K562 (cell line): ENCODE measurements at regions not wholly inside any gene's neighbourhood (a gene's known extent, or its start where the extent isn't known, plus 50 kb on each side); places are given as distances from the start of the nearest gene placed in this dataset.

ENCODE experiments used
- ATAC-seq: fragments of 200-7000 bp; cut with Tn5 transposase; 3 replicates; pipeline ENCODE4 v1.9.1; 2020; ENCODE audit warnings: moderate library complexity
- BruUV-seq: library from RNA; stranded (reverse); fragments of 400-500 nt; replicated peaks from 2 replicates; lab custom pipeline; 2021; lab: Mats Ljungman, UMichigan
- CTCF ChIA-PET: fragments of 300-600 bp; formaldehyde crosslinking; extraction: SDS; loops from one replicate; lab custom pipeline; 2021; ENCODE audit warnings: low intra/inter-chr PET ratio; lab: Yijun Ruan, JAX
- POLR2A ChIA-PET: fragments of 300-600, 350-650 bp; sonication (Branson Sonifier 250); formaldehyde crosslinking; extraction: SDS; loops from one replicate; lab custom pipeline; 2021; ENCODE audit warnings: antibody characterized with exemption, inconsistent platforms; lab: Yijun Ruan, JAX
- DNase-seq, 4 experiments: peaks; one replicate each; pipeline versions ENCODE4 v3.0.0 to v3.0.0-alpha.2; 2011 to 2018; ENCODE audit warnings: low spot score in 3 of 4, mixed read lengths in 3 of 4; ENCODE audit errors: extremely low read depth in 1 of 4
- FAIRE-seq: peaks from 2 replicates; lab custom pipeline; 2011; peaks lifted over from hg19 to GRCh38; lab: Jason Lieb, UNC
- H2AFZ ChIP-seq: 2 replicates; pipeline ENCODE4 v1.6.0; 2011; ENCODE audit warnings: low read depth, low read length, control low read depth, inconsistent platforms
- H3K27ac ChIP-seq: fragments of 200-600 bp; 3 replicates; pipeline ENCODE4 v1.8.0; 2011; ENCODE audit warnings: low read depth, mild to moderate bottlenecking, control low read depth, inconsistent platforms, low read length, moderate library complexity, mixed read lengths; ENCODE audit errors: extremely low read depth
- H3K27me3 ChIP-seq, 2 experiments: fragments of 300-600 bp in 1 of 2; 2 replicates in 1 of 2; 3 replicates in 1 of 2; pipeline versions ENCODE4 v1.6.0 to v1.8.0; 2011; ENCODE audit warnings: inconsistent platforms in 2 of 2, low read length in 2 of 2, mild to moderate bottlenecking in 1 of 2, mixed read lengths in 1 of 2, moderate library complexity in 1 of 2; ENCODE audit not compliant: control insufficient read depth in 2 of 2, insufficient read depth in 2 of 2
- H3K36me3 ChIP-seq: fragments of 300-600 bp; 3 replicates; pipeline ENCODE4 v1.8.0; 2011; ENCODE audit warnings: mild to moderate bottlenecking, low read length, inconsistent platforms; ENCODE audit not compliant: control insufficient read depth, insufficient read depth
- H3K4me1 ChIP-seq, 2 experiments: fragments of 200-600 bp in 1 of 2; replicated peaks in 1 of 2; 2 replicates in 1 of 2; 3 replicates in 1 of 2; pipeline versions ENCODE4 v1.5.1 to v1.8.0; 2011; ENCODE audit warnings: inconsistent platforms in 2 of 2, low read length in 2 of 2, mild to moderate bottlenecking in 1 of 2, mixed read lengths in 1 of 2, moderate library complexity in 1 of 2; ENCODE audit not compliant: control insufficient read depth in 2 of 2, insufficient read depth in 2 of 2
- H3K4me2 ChIP-seq: 2 replicates; pipeline ENCODE4 v1.6.1; 2011; ENCODE audit warnings: low read length, control low read depth, inconsistent platforms, mixed read lengths; ENCODE audit not compliant: insufficient read depth
- H3K4me3 ChIP-seq: fragments of 200-600 bp; sonication (generic), shearing (Covaris generic); 2 replicates; pipeline ENCODE4 v1.5.1; 2016; ENCODE audit warnings: control low read depth, inconsistent platforms
- H3K79me2 ChIP-seq: fragments of 200-600 bp; 3 replicates; pipeline ENCODE4 v1.8.0; 2011; ENCODE audit warnings: low read length, inconsistent platforms; ENCODE audit not compliant: control insufficient read depth, insufficient read depth
- H3K9ac ChIP-seq, 2 experiments: 2 replicates each; pipeline versions ENCODE4 v1.6.0 to v1.6.1; 2011; ENCODE audit warnings: low read depth in 2 of 2, low read length in 2 of 2, control low read depth in 1 of 2, inconsistent platforms in 1 of 2, mild to moderate bottlenecking in 1 of 2, mixed read lengths in 1 of 2; ENCODE audit not compliant: insufficient read depth in 1 of 2
- H3K9me1 ChIP-seq: one replicate; pipeline ENCODE4 v1.6.0; 2011; ENCODE audit warnings: inconsistent platforms, mild to moderate bottlenecking, low read length, moderate library complexity; ENCODE audit not compliant: control insufficient read depth, insufficient read depth
- H3K9me3 ChIP-seq: replicated peaks from 2 replicates; pipeline ENCODE4 v1.5.1; 2011; ENCODE audit warnings: low read depth, low read length, inconsistent platforms; ENCODE audit not compliant: control insufficient read depth, insufficient read depth
- H4K20me1 ChIP-seq: replicated peaks from 2 replicates; pipeline ENCODE4 v1.6.1; 2011; ENCODE audit warnings: low read length, inconsistent platforms, mixed read lengths; ENCODE audit not compliant: control insufficient read depth, insufficient read depth
- BHLHE40 ChIP-seq: IDR thresholded peaks from 2 replicates; pipeline ENCODE4 v1.6.1; 2011; ENCODE audit warnings: low read length, improper control_type of control experiment
- CTBP1 ChIP-seq: fragments of 450-650 bp; IDR thresholded peaks from 2 replicates; pipeline ENCODE4 v1.6.1; 2016; ENCODE audit warnings: borderline replicate concordance
- GABPB1 ChIP-seq: sonication (generic); formaldehyde crosslinking; IDR thresholded peaks from 2 replicates; pipeline ENCODE4 v1.8.0; 2022; ENCODE audit warnings: mild to moderate bottlenecking, missing genetic modification reagents
- HDAC1 ChIP-seq, 2 experiments: fragments of 450-650 bp; IDR thresholded peaks; 2 replicates each; pipeline ENCODE4 v1.6.1; 2016 to 2017; ENCODE audit warnings: inconsistent platforms in 1 of 2, mild to moderate bottlenecking in 1 of 2, moderate library complexity in 1 of 2
- HSF4 ChIP-seq: fragments of 250-450 bp; sonication (Bioruptor Pico); IDR thresholded peaks from 2 replicates; pipeline ENCODE4 v2.1.2; 2022; ENCODE audit warnings: mild to moderate bottlenecking, moderate library complexity, borderline replicate concordance
- L3MBTL2 ChIP-seq: fragments of 450-650 bp; IDR thresholded peaks from 2 replicates; pipeline ENCODE4 v1.6.1; 2016; ENCODE audit warnings: mild to moderate bottlenecking, moderate library complexity
- NCOA4 ChIP-seq: fragments of 450-650 bp; IDR thresholded peaks from 2 replicates; pipeline ENCODE4 v1.6.1; 2018; ENCODE audit warnings: mild to moderate bottlenecking; ENCODE audit not compliant: partially characterized antibody
- REST ChIP-seq, 2 experiments: fragments of 450-650 bp; formaldehyde crosslinking in 1 of 2; IDR thresholded peaks; 2 replicates each; pipeline versions ENCODE4 v1.4.0 to v1.6.1; 2014 to 2020; ENCODE audit warnings: mild to moderate bottlenecking in 2 of 2, borderline replicate concordance in 1 of 2, low read depth in 1 of 2
- SMC3 ChIP-seq: conservative IDR thresholded peaks from 2 replicates; pipeline ENCODE4 v1.6.1; 2011; ENCODE audit warnings: low read depth, low read length, improper control_type of control experiment; ENCODE audit not compliant: insufficient read depth
- STAT5B ChIP-seq: fragments of 250-450 bp; sonication (Bioruptor Pico); IDR thresholded peaks from 2 replicates; pipeline ENCODE4 v1.8.0; 2021; ENCODE audit warnings: mild to moderate bottlenecking, inconsistent platforms
- TCF7L2 ChIP-seq: fragments of 150-350 bp; IDR thresholded peaks from 2 replicates; pipeline ENCODE4 v1.6.1; 2016; ENCODE audit warnings: low read depth, mild to moderate bottlenecking, low read length, moderate library complexity
- ZNF217 ChIP-seq: sonication (generic); formaldehyde crosslinking; IDR thresholded peaks from 2 replicates; pipeline ENCODE4 v1.8.0; 2022; ENCODE audit warnings: mild to moderate bottlenecking, missing genetic modification reagents
- ZNF280B ChIP-seq: fragments of 250-450 bp; sonication (Bioruptor Pico); IDR thresholded peaks from 2 replicates; pipeline ENCODE4 v1.5.1; 2021; ENCODE audit warnings: mild to moderate bottlenecking
- WGBS: fragments of 100-300 bp; shearing (Covaris generic); methylation state at CpG from one replicate; pipeline ENCODE4 v1.1.6; 2016; ENCODE audit warnings: low coverage, mixed read lengths; ENCODE audit not compliant: insufficient coverage; ENCODE audit errors: missing lambda C conversion rate; 5-methylcytosine and 5-hydroxymethylcytosine counted together
- in situ Hi-C: fragments of 300-500 bp; cut with MboI; formaldehyde crosslinking; loops from 4 replicates; pipeline ENCODE4 v1.15.0; 2018; ENCODE audit warnings: inconsistent platforms, mixed read lengths
- intact Hi-C: fragments of 100-400 bp; cut with micrococcal nuclease; formaldehyde crosslinking; loops from 2 replicates; pipeline ENCODE4 v1.14.2; 2022

GRCh38 chr13:73943137-73943964 lies 190.9 kb downstream of the KLF12 start:
- ChIA-PET POLR2A (no interaction called here), CTCF (no interaction called here)
- no peaks in the 10 kb centered on the region for H3K36me3 ChIP-seq
- H3K4me1 ChIP-seq = no peaks in the 10 kb centered on the region
- FAIRE-seq (no peak), DNase-seq (no peak), ATAC-seq (no peak)
- no peaks in the 10 kb centered on the region for H3K9me3 ChIP-seq
- no TSS peak for BruUV-seq
- H2AFZ ChIP-seq = no peak overlapping the region
- in situ Hi-C loops (no loop called here), intact Hi-C loops (no loop called here)
- WGBS = 0% methylated on average over 4 of the region's 4 CpGs
- no peaks in the 10 kb centered on the region for H3K9me1 ChIP-seq
- no peak overlapping the region for H3K9ac ChIP-seq
- no peaks in the 10 kb centered on the region for H3K79me2 ChIP-seq
- H4K20me1 ChIP-seq = no peaks in the 10 kb centered on the region
- H3K27me3 ChIP-seq = no peaks in the 10 kb centered on the region
- no peak overlapping the region for H3K27ac ChIP-seq
- no peak overlapping the region for H3K4me2 ChIP-seq
- H3K4me3 ChIP-seq = no peak overlapping the region
- TF ChIP-seq HDAC1 (IDR thresholded peaks at IDR 0.05) = no peak
- TF ChIP-seq TCF7L2 = no peak
- TF ChIP-seq HSF4 = no peak
- no peak for TF ChIP-seq CTBP1
- no peak for TF ChIP-seq ZNF280B (CRISPR knock-in tag)
- TF ChIP-seq REST (IDR thresholded peaks at IDR 0.05; ENCODE audit: borderline replicate concordance) = no peak
- no peak for TF ChIP-seq REST (CRISPR knock-in tag; IDR thresholded peaks at IDR 0.05; ENCODE audit: low read depth)
- TF ChIP-seq STAT5B (CRISPR knock-in tag) = no peak
- no peak for TF ChIP-seq NCOA4
- no peak for TF ChIP-seq BHLHE40
- TF ChIP-seq SMC3 = no peak
- TF ChIP-seq GABPB1 = no peak
- TF ChIP-seq ZNF217 (CRISPR knock-in tag) = no peak
- TF ChIP-seq L3MBTL2 = no peak
